Testis (tissue), 2 donors: ENCODE measurements at regions not wholly inside any gene's neighbourhood (a gene's known extent, or its start where the extent isn't known, plus 50 kb on each side); places are given as distances from the start of the nearest gene placed in this dataset.

Experiments
- DNase-seq: peaks from one replicate; pipeline ENCODE4 v3.0.0-alpha.2; 2019
- H3K27ac ChIP-seq, 2 donors: fragments of 200-600 bp; sonication (generic); one replicate each; pipeline ENCODE4 v1.5.1; 2019
- H3K27me3 ChIP-seq: fragments of 200-600 bp; sonication (generic); one replicate; pipeline ENCODE4 v1.5.1; 2019
- H3K36me3 ChIP-seq: fragments of 200-600 bp; sonication (generic); one replicate; pipeline ENCODE4 v1.5.1; 2017; ENCODE audit warnings: low read depth; ENCODE audit errors: missing control alignments
- H3K4me1 ChIP-seq: fragments of 200-600 bp; sonication (generic); one replicate; pipeline ENCODE4 v1.5.1; 2019
- H3K4me3 ChIP-seq, 2 donors: fragments of 200-600 bp; sonication (generic); one replicate each; pipeline ENCODE4 v1.5.1; 2017 to 2019
- H3K9me3 ChIP-seq: fragments of 200-600 bp; sonication (generic); one replicate; pipeline ENCODE4 v1.5.1; 2017
- POLR2A ChIP-seq: fragments of 450-650 bp; IDR thresholded peaks from one replicate; pipeline ENCODE4 v1.6.1; 2017; ENCODE audit warnings: antibody characterized with exemption, mild to moderate bottlenecking, moderate library complexity
- WGBS, 2 donors: methylation state at CpG; one replicate each; pipeline ENCODE4 v1.1.5; 2018; 5-methylcytosine and 5-hydroxymethylcytosine counted together
- intact Hi-C: fragments of 100-400 bp; cut with DNase I; formaldehyde crosslinking; loops from one replicate; pipeline ENCODE4 v1.15.1; 2023; ENCODE audit warnings: low total_unique reads
- TF ChIP-seq, protein P1 (sequence below), 3 experiments: fragments of 450-650 bp in 2 of 3; fragments of 200-600 bp in 1 of 3; sonication (generic) in 1 of 3; IDR thresholded peaks; one replicate each; pipeline ENCODE4 v1.5.1; 2016 to 2019; ENCODE audit warnings: antibody characterized with exemption in 3 of 3, mild to moderate bottlenecking in 2 of 3, moderate library complexity in 1 of 3

DNA sequence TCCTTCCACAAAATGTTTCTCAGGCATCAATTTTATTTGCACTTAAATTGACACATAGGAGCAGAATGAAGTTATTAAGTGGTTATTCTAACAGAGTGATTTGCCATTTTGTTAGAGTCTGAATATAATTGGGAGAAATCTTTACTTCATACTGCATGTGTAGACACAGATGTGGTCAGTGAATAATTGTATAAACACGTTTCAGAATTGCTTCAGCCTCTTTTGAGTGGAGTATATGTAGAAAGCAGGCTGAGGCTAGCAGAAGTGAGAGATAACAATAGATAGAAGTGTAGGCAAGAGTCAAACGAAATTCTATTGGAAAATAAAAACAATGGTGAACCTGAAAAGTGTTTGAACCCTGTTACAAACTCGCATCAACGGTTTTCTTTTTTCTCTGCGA, 270.7 kb downstream of the TMEM167A start:
- Histone ChIP-seq H3K27ac (no peak overlapping the region), H3K4me3 (no peak overlapping the region), H3K36me3 (no peaks in the 10 kb centered on the region), H3K9me3 (no peaks in the 10 kb centered on the region), H3K4me1 (no peaks in the 10 kb centered on the region), H3K27me3 (no peaks in the 10 kb centered on the region)
- TF ChIP-seq, protein P1, sequence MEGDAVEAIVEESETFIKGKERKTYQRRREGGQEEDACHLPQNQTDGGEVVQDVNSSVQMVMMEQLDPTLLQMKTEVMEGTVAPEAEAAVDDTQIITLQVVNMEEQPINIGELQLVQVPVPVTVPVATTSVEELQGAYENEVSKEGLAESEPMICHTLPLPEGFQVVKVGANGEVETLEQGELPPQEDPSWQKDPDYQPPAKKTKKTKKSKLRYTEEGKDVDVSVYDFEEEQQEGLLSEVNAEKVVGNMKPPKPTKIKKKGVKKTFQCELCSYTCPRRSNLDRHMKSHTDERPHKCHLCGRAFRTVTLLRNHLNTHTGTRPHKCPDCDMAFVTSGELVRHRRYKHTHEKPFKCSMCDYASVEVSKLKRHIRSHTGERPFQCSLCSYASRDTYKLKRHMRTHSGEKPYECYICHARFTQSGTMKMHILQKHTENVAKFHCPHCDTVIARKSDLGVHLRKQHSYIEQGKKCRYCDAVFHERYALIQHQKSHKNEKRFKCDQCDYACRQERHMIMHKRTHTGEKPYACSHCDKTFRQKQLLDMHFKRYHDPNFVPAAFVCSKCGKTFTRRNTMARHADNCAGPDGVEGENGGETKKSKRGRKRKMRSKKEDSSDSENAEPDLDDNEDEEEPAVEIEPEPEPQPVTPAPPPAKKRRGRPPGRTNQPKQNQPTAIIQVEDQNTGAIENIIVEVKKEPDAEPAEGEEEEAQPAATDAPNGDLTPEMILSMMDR (IDR thresholded peaks at IDR 0.05): no peak
- no peak for TF ChIP-seq POLR2A
- intact Hi-C loops: no loop called here
- 83% methylated on average over 5 of the region's 5 CpGs for WGBS, 2 donors
- no peak for DNase-seq

DNA sequence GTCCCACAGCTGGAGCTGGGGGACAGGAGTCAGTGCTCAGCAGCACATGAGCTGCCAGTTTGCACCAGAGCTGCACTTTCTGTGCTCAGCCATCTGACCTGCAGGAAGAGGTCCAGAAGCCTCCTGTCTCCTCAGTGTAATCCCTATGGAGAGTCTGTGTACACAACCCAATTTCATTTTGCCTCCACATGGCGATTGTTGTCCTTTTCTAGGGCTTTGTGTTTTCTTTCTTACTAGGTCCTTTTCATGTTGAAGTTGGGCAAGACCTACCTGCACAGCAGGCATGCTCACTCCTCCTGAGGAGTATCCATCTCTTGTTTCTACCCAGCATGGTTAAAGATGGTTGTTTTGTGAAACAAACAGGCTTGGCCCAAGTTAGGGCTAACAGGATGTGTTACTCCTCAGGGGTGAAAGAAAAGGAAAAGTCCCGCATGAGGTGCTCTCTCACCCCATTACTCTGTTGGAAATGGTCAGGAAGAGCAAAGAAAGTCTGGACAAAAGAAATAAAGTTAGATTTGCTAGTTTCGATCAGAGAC, 273.0 kb downstream of the TMEM167A start:
- Histone ChIP-seq H3K4me3 (no peak overlapping the region), H3K9me3 (no peaks in the 10 kb centered on the region), H3K36me3 (no peaks in the 10 kb centered on the region), H3K27me3 (no peaks in the 10 kb centered on the region), H3K27ac (no peak overlapping the region), H3K4me1 (no peaks in the 10 kb centered on the region)
- 85% methylated on average over 3 of the region's 3 CpGs for WGBS, 2 donors
- intact Hi-C loops: no loop called here
- no peak for DNase-seq
- no peak for TF ChIP-seq POLR2A
- TF ChIP-seq, protein P1 (IDR thresholded peaks at IDR 0.05): no peak

DNA sequence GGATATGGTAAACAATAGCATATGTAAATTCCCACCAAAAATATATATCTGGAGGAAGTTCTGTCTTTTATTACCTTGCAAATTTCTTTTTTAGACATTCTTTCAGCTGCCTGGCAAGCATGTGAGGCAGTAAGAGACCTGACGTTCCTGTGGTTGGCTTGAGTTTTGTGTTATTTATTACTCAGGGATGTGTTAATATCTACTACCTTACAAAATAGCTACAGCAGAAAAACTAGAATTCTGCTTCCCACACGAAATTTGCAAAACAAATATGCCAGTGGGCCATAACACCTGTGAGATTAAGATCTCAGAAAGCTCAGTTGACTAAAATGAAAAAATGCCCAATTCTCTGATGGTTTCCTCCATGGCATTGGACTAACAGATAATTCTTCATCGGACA, 274.2 kb downstream of the TMEM167A start:
- TF ChIP-seq POLR2A: no peak
- TF ChIP-seq, protein P1 (IDR thresholded peaks at IDR 0.05): no peak
- no peak for DNase-seq
- 76 to 79% methylated on average over 3 of the region's 3 CpGs for WGBS, 2 donors

DNA sequence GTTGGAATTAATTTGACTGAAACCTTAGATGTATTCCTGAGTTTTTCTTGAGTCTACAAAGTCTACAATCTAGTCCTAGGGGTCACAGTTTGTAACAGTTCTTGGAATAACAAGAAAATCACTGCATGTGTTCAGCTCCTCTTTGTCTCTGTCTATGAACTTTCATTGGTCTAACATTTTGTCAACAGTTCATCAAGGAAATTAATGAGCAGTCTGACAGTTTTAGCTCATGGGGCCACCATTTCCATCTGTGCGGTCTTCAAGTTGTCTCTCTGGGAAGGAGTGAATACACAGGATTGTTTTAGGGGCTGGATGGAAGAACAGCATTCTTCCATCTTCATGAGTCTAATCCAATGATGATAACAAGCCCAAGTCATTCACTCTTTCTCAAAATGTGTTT, 276.4 kb downstream of the TMEM167A start:
- DNase-seq: no peak
- H3K4me1 ChIP-seq: no peaks in the 10 kb centered on the region
- 95 to 96% methylated on average over 1 of the region's 1 CpG for WGBS, 2 donors
- TF ChIP-seq, protein P1 (IDR thresholded peaks at IDR 0.05): no peak
- no peak for TF ChIP-seq POLR2A
- no peak overlapping the region for H3K4me3 ChIP-seq
- H3K9me3 ChIP-seq: no peaks in the 10 kb centered on the region
- intact Hi-C loops: no loop called here
- H3K36me3 ChIP-seq: no peaks in the 10 kb centered on the region
- H3K27me3 ChIP-seq: no peaks in the 10 kb centered on the region
- H3K27ac ChIP-seq: no peak overlapping the region

More for the DNA sequence above, 274.2 kb downstream of the TMEM167A start:
- H3K27me3 ChIP-seq: no peaks in the 10 kb centered on the region
- no peak overlapping the region for H3K4me3 ChIP-seq
- H3K4me1 ChIP-seq: no peaks in the 10 kb centered on the region
- no peak overlapping the region for H3K27ac ChIP-seq
- no peaks in the 10 kb centered on the region for H3K9me3 ChIP-seq
- H3K36me3 ChIP-seq: no peaks in the 10 kb centered on the region
- intact Hi-C loops: no loop called here

DNA sequence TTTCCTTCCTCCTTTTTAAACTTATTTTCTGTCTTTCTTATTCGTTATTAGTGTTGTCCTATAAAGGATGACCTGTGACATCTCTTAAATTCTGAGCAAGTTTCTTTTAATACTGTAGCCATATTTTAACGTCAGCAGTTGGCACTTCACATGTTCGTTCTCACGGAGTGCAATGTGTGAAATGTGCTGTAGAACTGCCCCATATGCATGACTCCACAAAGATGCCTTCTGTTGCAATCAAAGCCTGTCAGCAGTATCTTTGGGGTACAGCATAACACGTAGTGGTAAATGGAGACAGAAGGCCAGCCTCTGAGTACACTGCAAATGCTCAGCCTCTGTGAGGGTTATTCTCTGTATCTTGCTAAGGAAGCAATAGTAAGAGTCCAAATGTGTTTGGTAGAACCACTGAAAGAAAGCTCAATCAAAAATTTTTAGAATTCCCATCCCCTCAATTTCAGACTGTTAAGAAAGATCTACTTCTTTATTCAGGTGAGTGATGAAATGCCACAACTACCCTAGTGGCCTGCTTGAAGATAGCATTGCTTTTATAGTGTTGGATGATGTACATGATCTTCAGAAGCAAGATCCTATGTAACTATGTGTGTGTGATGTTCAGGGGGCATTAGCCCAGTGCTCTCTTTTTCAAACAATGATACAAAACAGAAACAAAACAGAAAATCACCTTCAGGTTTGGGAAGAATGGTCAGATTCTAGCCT, 277.7 kb downstream of the TMEM167A start:
- Histone ChIP-seq H3K36me3 (no peaks in the 10 kb centered on the region), H3K27ac (no peak overlapping the region), H3K4me3 (no peak overlapping the region), H3K27me3 (no peaks in the 10 kb centered on the region), H3K4me1 (no peaks in the 10 kb centered on the region), H3K9me3 (no peaks in the 10 kb centered on the region)
- 68 to 70% methylated on average over 5 of the region's 5 CpGs for WGBS, 2 donors
- no peak for DNase-seq
- intact Hi-C loops: no loop called here
- TF ChIP-seq POLR2A: no peak
- TF ChIP-seq, protein P1 (IDR thresholded peaks at IDR 0.05): no peak
